H1 (cell line): ENCODE measurements at regions not wholly inside any gene's neighbourhood (a gene's known extent, or its start where the extent isn't known, plus 50 kb on each side); places are given as distances from the start of the nearest gene placed in this dataset.

Experiments used
- CTCF ChIA-PET: fragments of 300-600 bp; sonication (Branson Sonifier 250); formaldehyde crosslinking; loops from one replicate; lab custom pipeline; 2021; ENCODE audit not compliant: partially characterized antibody; lab: Charles Lee
- POLR2A ChIA-PET: fragments of 300-600 bp; sonication (Branson Sonifier 250); formaldehyde crosslinking; loops from one replicate; lab custom pipeline; 2021; ENCODE audit warnings: inconsistent platforms; ENCODE audit not compliant: partially characterized antibody; lab: Charles Lee
- DNase-seq, 2 experiments: peaks; one replicate each; pipeline versions ENCODE4 v3.0.0 to v3.0.0-alpha.2; 2010 to 2022; ENCODE audit warnings: low spot score in 2 of 2, low read depth in 1 of 2, mixed read lengths in 1 of 2
- FAIRE-seq: peaks from 2 replicates; lab custom pipeline; 2011; peaks lifted over from hg19 to GRCh38; lab: Jason Lieb, UNC
- H2AFZ ChIP-seq: 2 replicates; pipeline ENCODE4 v1.8.1; 2012; ENCODE audit warnings: low read length, inconsistent platforms
- H2AK5ac ChIP-seq: 2 replicates; pipeline ENCODE4 v1.6.1; 2013; ENCODE audit warnings: low read depth, low read length
- H2BK120ac ChIP-seq: replicated peaks from 2 replicates; pipeline ENCODE3; 2013; ENCODE audit warnings: low read depth, low read length, inconsistent platforms
- H2BK12ac ChIP-seq: 2 replicates; pipeline ENCODE4 v1.6.1; 2013; ENCODE audit warnings: low read depth, low read length
- H2BK15ac ChIP-seq: 2 replicates; pipeline ENCODE4 v1.6.1; 2013; ENCODE audit warnings: low read length
- H2BK20ac ChIP-seq: 2 replicates; pipeline ENCODE4 v1.6.1; 2013; ENCODE audit warnings: low read length
- H2BK5ac ChIP-seq: 2 replicates; pipeline ENCODE4 v1.6.1; 2013; ENCODE audit warnings: low read depth, low read length
- H3K14ac ChIP-seq: 2 replicates; pipeline ENCODE4 v1.6.1; 2013; ENCODE audit warnings: inconsistent platforms; ENCODE audit not compliant: insufficient read length
- H3K18ac ChIP-seq: 2 replicates; pipeline ENCODE4 v1.6.1; 2013; ENCODE audit warnings: low read length; ENCODE audit errors: extremely low read depth
- H3K23ac ChIP-seq: 2 replicates; pipeline ENCODE4 v1.6.1; 2013; ENCODE audit warnings: inconsistent platforms; ENCODE audit not compliant: insufficient read length
- H3K23me2 ChIP-seq: 2 replicates; pipeline ENCODE4 v1.6.1; 2013; ENCODE audit warnings: low read depth, low read length
- H3K27ac ChIP-seq: 2 replicates; pipeline ENCODE4 v1.6.1; 2011; ENCODE audit warnings: low read depth, low read length, inconsistent platforms
- H3K27me3 ChIP-seq, 4 experiments: replicated peaks in 1 of 4; 1 replicate in 1 of 4; 2 replicates in 3 of 4; pipeline versions ENCODE4 v1.6.1 to v1.8.1; 2011 to 2013; ENCODE audit warnings: low read length in 3 of 4, mild to moderate bottlenecking in 3 of 4, inconsistent platforms in 2 of 4, mixed read lengths in 2 of 4, moderate library complexity in 1 of 4; ENCODE audit not compliant: control insufficient read depth in 3 of 4, insufficient read depth in 3 of 4; ENCODE audit errors: extremely low read depth in 1 of 4
- H3K36me3 ChIP-seq, 4 experiments: 2 replicates each; pipeline versions ENCODE4 v1.6.1 to v1.8.1; 2011 to 2013; ENCODE audit warnings: mild to moderate bottlenecking in 4 of 4, low read length in 3 of 4, moderate library complexity in 2 of 4, control low read depth in 1 of 4, inconsistent platforms in 1 of 4; ENCODE audit not compliant: insufficient read depth in 4 of 4, control insufficient read depth in 2 of 4
- H3K4ac ChIP-seq: replicated peaks from 2 replicates; pipeline ENCODE3; 2013; ENCODE audit warnings: low read length, low read depth, mixed read lengths, inconsistent platforms; ENCODE audit not compliant: insufficient read length
- H3K4me1 ChIP-seq, 4 experiments: replicated peaks in 1 of 4; 1 replicate in 1 of 4; 2 replicates in 3 of 4; pipeline versions ENCODE4 v1.6.1 to v1.8.1; 2011 to 2013; ENCODE audit warnings: low read length in 3 of 4, inconsistent platforms in 2 of 4, mixed read lengths in 1 of 4; ENCODE audit not compliant: insufficient read depth in 4 of 4, control insufficient read depth in 3 of 4
- H3K4me2 ChIP-seq, 2 experiments: 2 replicates each; pipeline versions ENCODE4 v1.6.1 to v1.8.1; 2011 to 2013; ENCODE audit warnings: low read depth in 2 of 2, low read length in 2 of 2, control low read depth in 1 of 2, inconsistent platforms in 1 of 2, mild to moderate bottlenecking in 1 of 2; ENCODE audit not compliant: insufficient read depth in 1 of 2
- H3K4me3 ChIP-seq, 4 experiments: fragments of 200-600, 300-600 bp in 1 of 4; sonication (generic), shearing (Covaris generic), sonication (Bioruptor Twin) in 1 of 4; 2 replicates each; pipeline versions ENCODE4 v1.5.1 to v1.8.1; 2011 to 2016; ENCODE audit warnings: low read length in 4 of 4, low read depth in 3 of 4, control low read depth in 2 of 4, inconsistent platforms in 2 of 4, mild to moderate bottlenecking in 2 of 4, mixed read lengths in 1 of 4, moderate library complexity in 1 of 4; ENCODE audit not compliant: insufficient read depth in 2 of 4; ENCODE audit errors: extremely low read depth in 1 of 4
- H3K56ac ChIP-seq: replicated peaks from 2 replicates; pipeline ENCODE3; 2013; ENCODE audit warnings: low read depth, mild to moderate bottlenecking, mixed read lengths, low read length, inconsistent platforms; ENCODE audit not compliant: insufficient read length
- H3K79me1 ChIP-seq: 2 replicates; pipeline ENCODE4 v1.6.1; 2013; ENCODE audit warnings: low read depth, low read length, control low read depth
- H3K79me2 ChIP-seq, 2 experiments: 2 replicates each; pipeline versions ENCODE4 v1.6.1 to v1.8.1; 2012 to 2013; ENCODE audit warnings: low read length in 2 of 2, mild to moderate bottlenecking in 2 of 2, inconsistent platforms in 1 of 2; ENCODE audit not compliant: insufficient read depth in 2 of 2, control insufficient read depth in 1 of 2
- H3K9ac ChIP-seq, 4 experiments: replicated peaks in 1 of 4; 1 replicate in 1 of 4; 2 replicates in 3 of 4; pipeline versions ENCODE4 v1.6.1 to v1.8.1; 2011 to 2013; ENCODE audit warnings: low read depth in 3 of 4, low read length in 3 of 4, control low read depth in 2 of 4, mild to moderate bottlenecking in 2 of 4, moderate library complexity in 2 of 4, inconsistent platforms in 1 of 4; ENCODE audit errors: extremely low read depth in 1 of 4
- H3K9me3 ChIP-seq, 2 experiments: 2 replicates each; pipeline versions ENCODE4 v1.6.1 to v1.8.1; 2012 to 2013; ENCODE audit warnings: mild to moderate bottlenecking in 2 of 2, moderate library complexity in 2 of 2, control low read depth in 1 of 2, inconsistent platforms in 1 of 2, low read depth in 1 of 2, low read length in 1 of 2, mixed read lengths in 1 of 2; ENCODE audit not compliant: insufficient read depth in 2 of 2
- H4K20me1 ChIP-seq, 2 experiments: replicated peaks in 1 of 2; 2 replicates each; pipeline versions ENCODE3 to v1.8.1; 2011 to 2013; ENCODE audit warnings: inconsistent platforms in 2 of 2, low read length in 2 of 2, mild to moderate bottlenecking in 1 of 2; ENCODE audit not compliant: insufficient read depth in 2 of 2, control insufficient read depth in 1 of 2
- H4K5ac ChIP-seq: 2 replicates; pipeline ENCODE4 v1.6.1; 2013; ENCODE audit warnings: low read length, low read depth, mixed read lengths, inconsistent platforms; ENCODE audit not compliant: insufficient read length
- H4K8ac ChIP-seq: 2 replicates; pipeline ENCODE4 v1.8.0; 2013; ENCODE audit warnings: mild to moderate bottlenecking, moderate library complexity, low read length, inconsistent platforms; ENCODE audit not compliant: insufficient read depth; ENCODE audit errors: extremely low read depth
- H4K91ac ChIP-seq: replicated peaks from 2 replicates; pipeline ENCODE3; 2013; ENCODE audit warnings: low read length, mixed read lengths, inconsistent platforms; ENCODE audit not compliant: insufficient read length
- CREB1 ChIP-seq: IDR thresholded peaks from 2 replicates; pipeline ENCODE4 v1.6.1; 2012; ENCODE audit warnings: inconsistent platforms
- EP300 ChIP-seq, 2 experiments: IDR thresholded peaks; 1 replicate in 1 of 2; 2 replicates in 1 of 2; pipeline ENCODE4 v1.6.1; 2011 to 2012; ENCODE audit warnings: low read depth in 2 of 2, low read length in 2 of 2, mild to moderate bottlenecking in 2 of 2, borderline replicate concordance in 1 of 2, inconsistent platforms in 1 of 2, moderate library complexity in 1 of 2
- GABPA ChIP-seq: IDR thresholded peaks from 2 replicates; pipeline ENCODE4 v1.6.1; 2011; ENCODE audit warnings: mild to moderate bottlenecking, low read length, moderate library complexity, borderline replicate concordance; ENCODE audit not compliant: insufficient read depth
- JUND ChIP-seq: IDR thresholded peaks from 2 replicates; pipeline ENCODE4 v1.6.1; 2011; ENCODE audit warnings: mild to moderate bottlenecking, improper control_type of control experiment, low read length
- KDM4A ChIP-seq: IDR thresholded peaks from one replicate; pipeline ENCODE4 v1.7.1; 2012; ENCODE audit warnings: low read depth, mild to moderate bottlenecking, moderate library complexity, low read length, inconsistent platforms; ENCODE audit not compliant: severe bottlenecking
- PHF8 ChIP-seq: fragments of 200-600 bp; sonication (generic); conservative IDR thresholded peaks from 2 replicates; pipeline ENCODE4 v1.7.1; 2012; ENCODE audit warnings: low read depth, mild to moderate bottlenecking, inconsistent platforms, low read length, moderate library complexity
- POLR2A ChIP-seq, 2 experiments: IDR thresholded peaks; 1 replicate in 1 of 2; 2 replicates in 1 of 2; pipeline ENCODE4 v1.6.1; 2011; ENCODE audit warnings: low read depth in 2 of 2, low read length in 2 of 2, mild to moderate bottlenecking in 2 of 2; ENCODE audit errors: control extremely low read depth in 1 of 2
- RAD21 ChIP-seq, 2 experiments: IDR thresholded peaks in 1 of 2; conservative IDR thresholded peaks in 1 of 2; 2 replicates each; pipeline ENCODE4 v1.6.1; 2011; ENCODE audit warnings: low read depth in 2 of 2, low read length in 2 of 2, improper control_type of control experiment in 1 of 2, inconsistent platforms in 1 of 2, mild to moderate bottlenecking in 1 of 2, moderate library complexity in 1 of 2
- SIRT6 ChIP-seq: IDR thresholded peaks from one replicate; pipeline ENCODE4 v1.7.1; 2012; ENCODE audit warnings: low read length, inconsistent platforms
- TF ChIP-seq, protein P1 (sequence below): IDR thresholded peaks from 2 replicates; pipeline ENCODE4 v1.6.1; 2012; ENCODE audit warnings: low read length, inconsistent platforms
- TF ChIP-seq, protein P2 (sequence below): IDR thresholded peaks from 2 replicates; pipeline ENCODE4 v1.6.1; 2011; ENCODE audit warnings: low read depth, mild to moderate bottlenecking, low read length; ENCODE audit not compliant: insufficient read depth
- TF ChIP-seq, protein P3 (sequence below): IDR thresholded peaks from 2 replicates; pipeline ENCODE4 v1.6.1; 2011; ENCODE audit warnings: low read length, improper control_type of control experiment

DNA sequence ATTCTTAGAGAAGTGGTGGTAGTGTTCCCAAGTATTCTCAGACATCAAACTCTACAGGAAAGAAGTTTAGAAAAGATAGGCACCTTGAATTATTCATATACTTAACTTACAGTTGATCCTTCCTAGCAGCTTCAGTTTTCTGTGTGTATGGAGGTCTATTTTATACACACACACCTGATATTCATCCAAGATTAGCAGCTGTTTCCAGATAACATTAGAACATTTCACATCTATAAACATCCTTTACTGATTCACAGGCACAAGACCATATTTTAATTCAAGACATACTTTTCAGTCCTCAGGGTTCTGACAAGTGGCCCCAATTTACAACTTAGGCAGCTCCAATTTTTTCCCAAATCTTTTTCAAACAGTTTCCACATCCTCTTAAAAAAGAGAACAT is 287.8 kb upstream of the USP25 start:
- Histone ChIP-seq H3K9ac (no peak overlapping the region), H3K18ac (no peak overlapping the region), H3K4me1 (peaks cover 3 to 17% (median 14%) of the 10 kb centered on the region in 4 experiments; a peak in 6 of 7 replicates), H3K79me1 (no peaks in the 10 kb centered on the region), H2BK15ac (no peak overlapping the region), H3K14ac (no peak overlapping the region), H4K91ac (no peak overlapping the region), H3K27ac (no peak overlapping the region), H3K4me2 (no peak overlapping the region), H3K23ac (no peak overlapping the region), H3K36me3 (no peaks in the 10 kb centered on the region), H3K4me3 (no peak overlapping the region), H4K20me1 (no peaks in the 10 kb centered on the region), H3K4ac (no peak overlapping the region), H3K79me2 (no peaks in the 10 kb centered on the region), H3K23me2 (no peaks in the 10 kb centered on the region), H3K9me3 (no peaks in the 10 kb centered on the region), H2BK5ac (no peak overlapping the region), H3K56ac (no peak overlapping the region), H2BK120ac (no peak overlapping the region), H4K5ac (no peak overlapping the region), H2AFZ (no peak overlapping the region), H3K27me3 (no peaks in the 10 kb centered on the region), H2BK12ac (no peak overlapping the region), H2AK5ac (no peak overlapping the region), H2BK20ac (no peak overlapping the region), H4K8ac (no peak overlapping the region)
- ChIA-PET CTCF (no interaction called here), POLR2A (no interaction called here)
- DNase-seq: no peak
- no peak for FAIRE-seq
- TF ChIP-seq, protein P1, sequence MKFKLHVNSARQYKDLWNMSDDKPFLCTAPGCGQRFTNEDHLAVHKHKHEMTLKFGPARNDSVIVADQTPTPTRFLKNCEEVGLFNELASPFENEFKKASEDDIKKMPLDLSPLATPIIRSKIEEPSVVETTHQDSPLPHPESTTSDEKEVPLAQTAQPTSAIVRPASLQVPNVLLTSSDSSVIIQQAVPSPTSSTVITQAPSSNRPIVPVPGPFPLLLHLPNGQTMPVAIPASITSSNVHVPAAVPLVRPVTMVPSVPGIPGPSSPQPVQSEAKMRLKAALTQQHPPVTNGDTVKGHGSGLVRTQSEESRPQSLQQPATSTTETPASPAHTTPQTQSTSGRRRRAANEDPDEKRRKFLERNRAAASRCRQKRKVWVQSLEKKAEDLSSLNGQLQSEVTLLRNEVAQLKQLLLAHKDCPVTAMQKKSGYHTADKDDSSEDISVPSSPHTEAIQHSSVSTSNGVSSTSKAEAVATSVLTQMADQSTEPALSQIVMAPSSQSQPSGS: no peak
- TF ChIP-seq PHF8: no peak
- no peak for TF ChIP-seq KDM4A
- TF ChIP-seq SIRT6: no peak
- TF ChIP-seq POLR2A (IDR thresholded peaks at IDR 0.05; ENCODE audit: control extremely low read depth in 1 of 2, low read depth in 2 of 2, low read length in 2 of 2): no peak
- TF ChIP-seq, protein P2, sequence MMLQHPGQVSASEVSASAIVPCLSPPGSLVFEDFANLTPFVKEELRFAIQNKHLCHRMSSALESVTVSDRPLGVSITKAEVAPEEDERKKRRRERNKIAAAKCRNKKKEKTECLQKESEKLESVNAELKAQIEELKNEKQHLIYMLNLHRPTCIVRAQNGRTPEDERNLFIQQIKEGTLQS: no peak
- no peak for TF ChIP-seq EP300 (IDR thresholded peaks at IDR 0.05; ENCODE audit: borderline replicate concordance in 1 of 2, low read depth in 2 of 2, low read length in 2 of 2)
- no peak for TF ChIP-seq RAD21 (IDR thresholded peaks at IDR 0.05 in 1 of 2, conservative IDR thresholded peaks at IDR 0.05 in 1 of 2; ENCODE audit: low read depth in 2 of 2, low read length in 2 of 2)
- no peak for TF ChIP-seq JUND
- no peak for TF ChIP-seq GABPA
- no peak for TF ChIP-seq CREB1
- TF ChIP-seq, protein P3, sequence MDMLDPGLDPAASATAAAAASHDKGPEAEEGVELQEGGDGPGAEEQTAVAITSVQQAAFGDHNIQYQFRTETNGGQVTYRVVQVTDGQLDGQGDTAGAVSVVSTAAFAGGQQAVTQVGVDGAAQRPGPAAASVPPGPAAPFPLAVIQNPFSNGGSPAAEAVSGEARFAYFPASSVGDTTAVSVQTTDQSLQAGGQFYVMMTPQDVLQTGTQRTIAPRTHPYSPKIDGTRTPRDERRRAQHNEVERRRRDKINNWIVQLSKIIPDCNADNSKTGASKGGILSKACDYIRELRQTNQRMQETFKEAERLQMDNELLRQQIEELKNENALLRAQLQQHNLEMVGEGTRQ: no peak
